ENCODE measurements at regions not wholly inside any gene's neighbourhood (a gene's known extent, or its start where the extent isn't known, plus 50 kb on each side); places are given as distances from the start of the nearest gene placed in this dataset.

DNA sequence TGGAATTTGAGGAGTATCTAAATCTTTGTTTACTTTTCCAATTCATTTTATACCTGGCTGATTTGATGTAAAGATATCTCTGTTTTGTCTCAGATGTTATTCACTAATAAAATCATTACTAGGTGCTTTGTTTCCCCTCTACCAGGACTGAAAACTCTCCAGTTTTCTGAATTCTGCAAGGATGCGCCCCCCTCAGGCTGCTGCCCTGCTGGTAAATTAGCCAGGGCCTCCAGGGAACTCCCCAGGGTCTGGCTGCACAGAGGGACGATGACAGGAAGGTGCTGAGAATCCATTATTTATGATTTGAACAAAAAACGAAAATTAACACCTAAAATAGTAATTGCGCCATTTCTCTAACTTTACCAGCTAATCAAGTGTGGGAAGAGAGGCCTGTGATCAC, 541.2 kb upstream of the POU3F3 start:
- TF ChIP-seq CTCF (IDR thresholded peaks at IDR 0.05) (no peak), POLR2A (IDR thresholded peaks at IDR 0.05) (no peak)
